ENCODE measurements at regions not wholly inside any gene's neighbourhood (a gene's known extent, or its start where the extent isn't known, plus 50 kb on each side); places are given as distances from the start of the nearest gene placed in this dataset.

DNA sequence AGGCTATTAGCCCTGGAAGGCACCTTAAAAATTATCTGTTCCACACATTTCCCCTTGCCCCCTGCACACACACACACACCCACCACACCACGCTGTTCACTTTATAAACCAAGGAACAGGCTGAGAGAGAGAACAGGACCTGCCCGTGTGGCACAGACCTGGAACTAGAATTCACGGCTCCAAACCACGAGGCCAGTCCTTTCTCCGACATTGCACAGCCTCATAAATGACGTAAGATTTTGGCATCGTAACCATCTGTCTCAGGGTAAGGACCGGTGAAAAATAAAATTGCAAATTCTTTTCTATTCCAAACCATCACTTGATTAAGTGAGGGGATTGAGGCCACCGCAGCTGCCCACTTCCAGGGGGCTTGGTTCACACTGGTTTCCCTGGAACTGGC lies 330.3 kb downstream of the BCOR start:
- H3K4me3 ChIP-seq (ENCODE audit: low read depth, low read length): no peak overlapping the region
- DNase-seq (ENCODE audit: low read depth): no peak
- in situ Hi-C loops (cut with HindIII; ENCODE audit: low sequenced_read_pairs): no loop called here
- TF ChIP-seq, protein P1, sequence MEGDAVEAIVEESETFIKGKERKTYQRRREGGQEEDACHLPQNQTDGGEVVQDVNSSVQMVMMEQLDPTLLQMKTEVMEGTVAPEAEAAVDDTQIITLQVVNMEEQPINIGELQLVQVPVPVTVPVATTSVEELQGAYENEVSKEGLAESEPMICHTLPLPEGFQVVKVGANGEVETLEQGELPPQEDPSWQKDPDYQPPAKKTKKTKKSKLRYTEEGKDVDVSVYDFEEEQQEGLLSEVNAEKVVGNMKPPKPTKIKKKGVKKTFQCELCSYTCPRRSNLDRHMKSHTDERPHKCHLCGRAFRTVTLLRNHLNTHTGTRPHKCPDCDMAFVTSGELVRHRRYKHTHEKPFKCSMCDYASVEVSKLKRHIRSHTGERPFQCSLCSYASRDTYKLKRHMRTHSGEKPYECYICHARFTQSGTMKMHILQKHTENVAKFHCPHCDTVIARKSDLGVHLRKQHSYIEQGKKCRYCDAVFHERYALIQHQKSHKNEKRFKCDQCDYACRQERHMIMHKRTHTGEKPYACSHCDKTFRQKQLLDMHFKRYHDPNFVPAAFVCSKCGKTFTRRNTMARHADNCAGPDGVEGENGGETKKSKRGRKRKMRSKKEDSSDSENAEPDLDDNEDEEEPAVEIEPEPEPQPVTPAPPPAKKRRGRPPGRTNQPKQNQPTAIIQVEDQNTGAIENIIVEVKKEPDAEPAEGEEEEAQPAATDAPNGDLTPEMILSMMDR (IDR thresholded peaks at IDR 0.05; ENCODE audit: low read depth, low read length, missing control alignments): no peak

DNA sequence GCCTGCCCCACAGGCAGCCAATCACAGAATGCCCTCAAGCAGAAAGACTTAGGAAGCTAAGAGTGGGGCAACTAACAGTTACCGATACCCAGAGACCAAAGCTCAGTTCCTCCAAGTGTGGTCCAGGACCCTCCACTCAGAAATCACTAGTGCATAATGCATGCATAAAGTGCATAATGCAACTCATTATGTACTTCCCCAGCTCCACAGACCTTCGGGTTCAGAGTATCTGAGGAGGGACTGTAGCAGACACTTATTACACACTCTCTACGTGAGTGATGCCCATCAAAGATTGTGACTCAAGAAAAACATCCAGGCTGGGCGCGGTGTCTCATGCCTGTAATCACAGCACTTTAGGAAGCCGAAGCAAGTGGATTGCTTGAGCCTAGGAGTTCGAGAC lies 328.0 kb downstream of the BCOR start:
- TF ChIP-seq, protein P1 (IDR thresholded peaks at IDR 0.05; ENCODE audit: low read depth, low read length, missing control alignments): no peak
- in situ Hi-C loops (cut with HindIII; ENCODE audit: low sequenced_read_pairs): no loop called here
- no peak overlapping the region for H3K4me3 ChIP-seq (ENCODE audit: low read depth, low read length)
- DNase-seq (ENCODE audit: low read depth): no peak

DNA sequence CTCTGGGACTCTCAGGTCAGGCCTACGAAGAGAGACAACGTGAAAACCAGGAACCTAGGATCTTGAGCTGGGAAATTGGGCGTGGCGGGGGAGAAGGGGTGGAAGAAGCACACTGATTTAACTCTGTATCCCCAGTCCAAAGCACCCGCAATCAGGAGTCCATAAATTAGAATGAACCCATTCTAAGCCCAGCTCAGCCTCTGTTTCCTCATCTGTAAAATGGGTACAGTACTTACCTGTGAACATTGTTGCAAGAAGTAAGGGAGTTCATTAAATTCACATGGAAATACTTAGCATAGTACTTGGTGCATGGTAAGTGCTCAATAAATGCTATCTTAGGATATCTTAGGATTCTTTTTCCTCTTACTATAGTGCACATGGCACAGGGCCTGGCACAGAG lies 326.7 kb downstream of the BCOR start:
- H3K4me3 ChIP-seq (ENCODE audit: low read depth, low read length): no peak overlapping the region
- in situ Hi-C loops (cut with HindIII; ENCODE audit: low sequenced_read_pairs): no loop called here
- DNase-seq (ENCODE audit: low read depth): no peak
- TF ChIP-seq, protein P1 (IDR thresholded peaks at IDR 0.05; ENCODE audit: low read depth, low read length, missing control alignments): no peak

DNA sequence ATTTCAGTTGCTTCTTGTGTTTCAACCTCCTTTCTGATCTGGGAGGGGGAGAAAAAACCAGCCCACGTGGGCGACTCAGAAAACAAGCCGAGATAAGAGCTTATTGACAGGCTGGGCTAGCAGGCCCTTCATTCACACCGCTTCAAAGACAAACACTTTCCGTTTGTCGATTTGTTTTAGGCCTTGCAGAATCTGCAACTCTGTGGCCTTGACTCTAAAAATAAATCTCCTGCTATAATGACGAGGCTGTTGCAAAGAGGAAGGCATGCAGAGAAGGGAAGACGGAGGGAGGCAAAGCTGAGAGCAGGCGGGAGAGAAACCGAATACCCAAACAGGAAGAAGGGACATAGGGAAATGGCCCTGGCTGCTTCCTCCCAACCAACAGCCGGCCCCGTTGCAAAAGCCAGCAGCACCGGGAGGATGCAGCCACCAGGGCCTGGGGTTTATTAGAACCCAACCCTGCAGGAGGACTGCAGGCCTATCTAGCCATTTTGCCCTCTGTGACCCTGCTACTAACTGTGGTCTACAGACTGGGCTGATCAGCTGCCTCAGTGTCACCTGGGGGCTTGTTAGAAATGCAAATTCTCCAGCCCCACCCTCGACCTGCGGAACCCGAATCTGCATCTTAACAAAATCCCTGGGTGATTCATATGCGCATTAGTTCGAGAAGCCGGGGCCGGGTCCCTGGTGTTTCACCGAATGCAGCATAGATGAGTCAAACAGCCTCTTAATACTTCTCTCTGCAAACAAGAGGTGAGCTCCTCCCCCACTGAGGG lies 325.5 kb downstream of the BCOR start:
- DNase-seq (ENCODE audit: low read depth): no peak
- TF ChIP-seq, protein P1 (IDR thresholded peaks at IDR 0.05; ENCODE audit: low read depth, low read length, missing control alignments): no peak
- in situ Hi-C loops (cut with HindIII; ENCODE audit: low sequenced_read_pairs): no loop called here
- H3K4me3 ChIP-seq (ENCODE audit: low read depth, low read length): no peak overlapping the region

DNA sequence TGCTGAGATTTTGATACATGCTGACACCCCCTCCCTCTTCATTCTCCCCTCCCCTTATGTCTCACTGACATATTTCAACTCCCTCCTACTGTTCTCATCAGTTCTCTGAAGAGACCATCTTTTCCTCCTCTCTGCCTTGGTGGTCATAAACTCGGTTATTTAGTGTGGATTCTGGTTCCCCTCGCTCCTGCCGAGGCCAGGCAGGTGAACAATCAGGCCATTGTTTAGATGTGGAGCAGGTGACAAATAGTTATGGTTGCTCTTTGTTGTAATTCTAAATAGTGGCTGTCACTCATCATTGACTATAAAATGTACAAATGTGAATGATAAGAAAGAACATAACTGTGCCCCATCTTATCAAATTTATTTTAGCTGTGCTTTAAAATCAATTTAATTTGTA lies 324.6 kb downstream of the BCOR start:
- TF ChIP-seq, protein P1 (IDR thresholded peaks at IDR 0.05; ENCODE audit: low read depth, low read length, missing control alignments): no peak
- no peak overlapping the region for H3K4me3 ChIP-seq (ENCODE audit: low read depth, low read length)
- in situ Hi-C loops (cut with HindIII; ENCODE audit: low sequenced_read_pairs): no loop called here
- DNase-seq (ENCODE audit: low read depth): no peak

DNA sequence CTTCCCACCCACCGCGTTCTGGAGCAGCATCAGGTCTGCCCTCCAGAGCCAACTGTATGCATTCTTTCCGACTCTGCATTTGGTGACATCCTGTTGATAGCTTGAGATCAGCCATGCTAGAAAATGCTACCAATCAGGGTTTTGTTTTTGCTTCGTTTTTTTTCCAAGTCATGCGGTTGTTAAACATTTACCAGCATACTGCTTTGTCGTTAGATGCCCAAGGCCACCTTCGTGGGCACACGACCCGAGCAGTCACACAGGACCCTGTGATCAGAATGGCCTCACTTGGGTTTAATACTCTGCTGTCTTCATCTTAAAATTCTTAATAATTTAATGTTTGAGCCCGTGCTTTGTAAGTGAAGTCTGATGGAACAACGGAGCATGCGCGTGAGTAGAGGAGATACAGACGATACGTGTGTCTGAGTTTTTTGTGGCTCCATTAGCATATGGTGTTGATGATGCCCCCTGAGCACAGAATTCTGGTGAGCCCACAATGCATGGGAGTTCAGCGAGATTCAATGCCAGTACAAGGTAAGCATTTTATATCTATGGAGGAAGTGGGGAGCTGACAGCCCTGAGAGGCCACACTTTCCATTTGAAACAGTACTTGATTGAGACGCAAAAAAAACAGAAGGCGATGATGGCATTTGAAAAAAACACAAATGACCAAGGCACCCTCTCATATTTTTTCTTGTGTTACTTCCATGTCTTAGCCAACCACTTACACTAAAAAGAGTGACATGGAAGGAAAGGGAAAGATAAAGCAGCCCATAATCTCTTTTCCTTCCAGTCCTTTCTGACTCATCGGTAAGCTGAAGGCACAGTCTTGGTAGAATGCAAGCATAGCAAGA lies 323.6 kb downstream of the BCOR start:
- in situ Hi-C loops (cut with HindIII; ENCODE audit: low sequenced_read_pairs): no loop called here
- TF ChIP-seq, protein P1 (IDR thresholded peaks at IDR 0.05; ENCODE audit: low read depth, low read length, missing control alignments): no peak
- H3K4me3 ChIP-seq (ENCODE audit: low read depth, low read length): no peak overlapping the region
- DNase-seq (ENCODE audit: low read depth): no peak
